Heart right ventricle (tissue), 16 donors: ENCODE measurements at regions not wholly inside any gene's neighbourhood (a gene's known extent, or its start where the extent isn't known, plus 50 kb on each side); places are given as distances from the start of the nearest gene placed in this dataset.

Experiments
- ATAC-seq, 8 donors: fragments of 200-7000 bp; cut with Tn5 transposase; one replicate each; pipeline ENCODE4 v1.9.1; 2020; ENCODE audit warnings: mild to moderate bottlenecking in 8 of 8, moderate library complexity in 8 of 8, moderate number of reproducible peaks in 1 of 8
- DNase-seq, 2 donors: peaks; one replicate each; pipeline ENCODE4 v3.0.0-alpha.2; 2020
- H3K27ac ChIP-seq, 10 donors: fragments of 200-600 bp; sonication (generic) in 2 of 10; one replicate each; pipeline versions ENCODE4 v1.5.0 to v1.8.0; 2020 to 2022; ENCODE audit warnings: mild to moderate bottlenecking in 3 of 10
- H3K27me3 ChIP-seq, 7 donors: fragments of 200-600 bp; one replicate each; pipeline ENCODE4 v1.8.0; 2021 to 2022; ENCODE audit warnings: mild to moderate bottlenecking in 2 of 7
- H3K36me3 ChIP-seq, 9 donors: fragments of 200-600 bp; sonication (generic) in 1 of 9; one replicate each; pipeline versions ENCODE4 v1.5.0 to v1.8.0; 2020 to 2022; ENCODE audit warnings: mild to moderate bottlenecking in 2 of 9
- H3K4me1 ChIP-seq, 9 donors: fragments of 200-600 bp; sonication (generic) in 1 of 9; one replicate each; pipeline versions ENCODE4 v1.5.0 to v1.8.0; 2020 to 2022; ENCODE audit warnings: mild to moderate bottlenecking in 4 of 9
- H3K4me3 ChIP-seq, 10 donors: fragments of 200-600 bp; sonication (generic) in 2 of 10; one replicate each; pipeline versions ENCODE4 v1.5.0 to v1.8.0; 2020 to 2022; ENCODE audit warnings: mild to moderate bottlenecking in 7 of 10, moderate library complexity in 2 of 10
- H3K9me3 ChIP-seq, 11 donors: fragments of 200-600 bp in 10 of 11; sonication (generic) in 2 of 11; one replicate each; pipeline versions ENCODE4 v1.5.0 to v1.8.0; 2013 to 2022; ENCODE audit warnings: mild to moderate bottlenecking in 2 of 11, control low read depth in 1 of 11, moderate library complexity in 1 of 11
- WGBS, 2 donors: extraction: QIAGEN DNeasy Blood & Tissue Kit; methylation state at CpG; one replicate each; pipeline ENCODE4 v1.1.7; 2013; ENCODE audit warnings: inconsistent platforms in 1 of 2; 5-methylcytosine and 5-hydroxymethylcytosine counted together
- intact Hi-C, 10 donors: fragments of 100-400 bp; cut with DNase I; formaldehyde crosslinking; loops; one replicate each; pipeline versions ENCODE4 v1.11.1 to v1.14.2; 2022
- TF ChIP-seq, protein P1 (sequence below), 9 donors: fragments of 200-600 bp; sonication (generic) in 2 of 9; IDR thresholded peaks; one replicate each; pipeline versions ENCODE4 v1.5.0 to v1.8.0; 2021 to 2022; ENCODE audit warnings: antibody characterized with exemption in 9 of 9, mild to moderate bottlenecking in 5 of 9, moderate library complexity in 1 of 9
- donor health status: Arrhythmogenic right ventricular cardiomyopathy.
- donor health status: ischemic (EF 13 %, LVEDD 7.1; RV severe dilation, severe dysfunction).
- donor health status: healthy with polysubstance abuse.
- donor health status: DM: no; HTN: yes; CAD: no.
- donor health status: DM: no; HTN: no; CAD: no.
- donor health status: ischemic (EF 25% LVEDD 6.9; RV normal size, moderate dysfunction).
- donor health status: ischemic (EF 25% LVEDD 5.7; RV mildly dilated, moderate dysfunction).
- donor health status: healthy.
- donor health status: DM: yes; HTN: yes; CAD: no.
- donor health status: Ischemic cardiomyopathy.
- donor health status: ischemic (EF 35%, LVEDD 5.7; RV mildly dilated, moderate dysfunction).
- donor health status: nonischemic (EF 11% LVEDD 7.7; RV severe dilation, severe dysfunction).
- donor health status: DM: yes; HTN: yes; CAD: no.
- donor health status: PGD.
- donor health status: ischemic (EF 29% LVEDD 5.4; RV normal size, mild dysfunction).
- donor health status: nonischemic (EF 23%, LVEDD 6.1; RV moderate dilation, normal function).

DNA sequence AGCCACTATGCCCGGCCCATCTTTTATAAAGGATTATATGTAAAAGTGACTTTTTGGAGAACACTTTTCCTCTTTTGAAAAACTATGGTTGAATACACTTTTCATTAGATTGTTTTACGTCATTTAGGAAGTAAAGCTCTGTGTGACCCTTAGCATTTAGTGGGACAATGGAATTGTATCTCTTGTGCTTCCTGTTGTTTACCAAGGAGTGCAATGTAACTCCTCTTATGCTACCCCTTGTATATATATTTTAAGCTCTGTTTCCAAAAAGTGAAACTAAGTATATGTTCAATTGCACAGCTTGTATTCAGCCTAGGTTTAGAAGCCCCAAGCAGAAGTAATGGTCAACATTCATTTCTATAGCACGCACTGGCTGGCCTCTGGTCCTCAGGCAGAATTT is 183.1 kb upstream of the CITED2 start:
- H3K4me1 ChIP-seq: no peaks in the 10 kb centered on the region
- intact Hi-C loops: no loop called here
- TF ChIP-seq, protein P1, sequence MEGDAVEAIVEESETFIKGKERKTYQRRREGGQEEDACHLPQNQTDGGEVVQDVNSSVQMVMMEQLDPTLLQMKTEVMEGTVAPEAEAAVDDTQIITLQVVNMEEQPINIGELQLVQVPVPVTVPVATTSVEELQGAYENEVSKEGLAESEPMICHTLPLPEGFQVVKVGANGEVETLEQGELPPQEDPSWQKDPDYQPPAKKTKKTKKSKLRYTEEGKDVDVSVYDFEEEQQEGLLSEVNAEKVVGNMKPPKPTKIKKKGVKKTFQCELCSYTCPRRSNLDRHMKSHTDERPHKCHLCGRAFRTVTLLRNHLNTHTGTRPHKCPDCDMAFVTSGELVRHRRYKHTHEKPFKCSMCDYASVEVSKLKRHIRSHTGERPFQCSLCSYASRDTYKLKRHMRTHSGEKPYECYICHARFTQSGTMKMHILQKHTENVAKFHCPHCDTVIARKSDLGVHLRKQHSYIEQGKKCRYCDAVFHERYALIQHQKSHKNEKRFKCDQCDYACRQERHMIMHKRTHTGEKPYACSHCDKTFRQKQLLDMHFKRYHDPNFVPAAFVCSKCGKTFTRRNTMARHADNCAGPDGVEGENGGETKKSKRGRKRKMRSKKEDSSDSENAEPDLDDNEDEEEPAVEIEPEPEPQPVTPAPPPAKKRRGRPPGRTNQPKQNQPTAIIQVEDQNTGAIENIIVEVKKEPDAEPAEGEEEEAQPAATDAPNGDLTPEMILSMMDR (IDR thresholded peaks at IDR 0.05): no peak
- no peaks in the 10 kb centered on the region for H3K27me3 ChIP-seq
- H3K36me3 ChIP-seq: no peaks in the 10 kb centered on the region
- no peak overlapping the region for H3K4me3 ChIP-seq
- ATAC-seq (no peak), DNase-seq (no peak)
- H3K27ac ChIP-seq: no peak overlapping the region
- peaks cover 0 to 10% (median 0%) of the 10 kb centered on the region in 11 donors for H3K9me3 ChIP-seq
- 81 to 93% methylated on average over 3 of the region's 3 CpGs for WGBS, 2 donors

DNA sequence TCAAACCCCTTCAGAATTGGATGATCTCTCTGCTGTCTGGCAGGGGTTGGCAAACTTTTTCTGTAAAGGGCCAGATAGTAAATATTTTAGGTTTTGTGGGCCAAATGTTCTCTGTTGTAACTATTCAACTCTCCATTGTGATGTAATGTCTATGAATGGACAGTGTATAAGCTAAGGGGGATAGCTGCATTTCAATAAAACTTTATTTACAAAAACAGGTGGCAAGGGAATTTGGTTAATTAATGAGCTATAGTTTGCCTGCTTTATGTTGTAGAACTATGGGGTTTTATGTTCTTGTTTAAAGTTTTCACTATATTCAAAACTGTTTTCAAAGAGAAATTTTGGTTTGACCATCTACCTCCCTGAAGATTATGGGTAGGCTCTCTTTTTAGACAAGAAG is 182.1 kb upstream of the CITED2 start:
- Histone ChIP-seq H3K27me3 (no peaks in the 10 kb centered on the region), H3K4me3 (no peak overlapping the region), H3K4me1 (no peaks in the 10 kb centered on the region), H3K36me3 (no peaks in the 10 kb centered on the region), H3K9me3 (peaks cover 0 to 10% (median 0%) of the 10 kb centered on the region in 11 donors), H3K27ac (no peak overlapping the region)
- TF ChIP-seq, protein P1 (IDR thresholded peaks at IDR 0.05): no peak
- intact Hi-C loops: no loop called here
- DNase-seq (no peak), ATAC-seq (no peak)

DNA sequence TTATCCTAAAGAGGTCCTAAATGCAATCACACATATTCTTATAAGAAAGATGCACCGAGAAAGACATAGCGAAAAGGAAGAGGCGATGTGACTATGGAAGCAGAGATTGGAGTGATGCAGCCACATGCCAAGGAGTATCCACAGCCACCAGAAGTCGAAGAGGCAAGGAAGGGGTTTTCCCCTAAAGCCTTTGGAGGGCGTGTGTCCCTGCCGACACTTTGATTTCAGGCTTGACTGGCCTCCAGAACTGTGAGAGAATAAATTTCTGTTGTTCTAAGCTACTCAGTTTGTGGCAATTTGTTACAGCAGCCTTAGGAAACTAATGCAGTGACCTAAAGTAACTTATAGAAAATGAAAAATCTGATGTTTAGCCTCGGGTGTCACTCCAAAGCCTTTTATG is 179.5 kb upstream of the CITED2 start:
- no peaks in the 10 kb centered on the region for H3K4me1 ChIP-seq
- H3K27me3 ChIP-seq: no peaks in the 10 kb centered on the region
- H3K9me3 ChIP-seq: no peaks in the 10 kb centered on the region
- DNase-seq (no peak), ATAC-seq (no peak)
- H3K27ac ChIP-seq: no peak overlapping the region
- intact Hi-C loops: no loop called here
- 79 to 81% methylated on average over 7 of the region's 7 CpGs for WGBS, 2 donors
- TF ChIP-seq, protein P1 (IDR thresholded peaks at IDR 0.05): no peak
- no peak overlapping the region for H3K4me3 ChIP-seq
- no peaks in the 10 kb centered on the region for H3K36me3 ChIP-seq

DNA sequence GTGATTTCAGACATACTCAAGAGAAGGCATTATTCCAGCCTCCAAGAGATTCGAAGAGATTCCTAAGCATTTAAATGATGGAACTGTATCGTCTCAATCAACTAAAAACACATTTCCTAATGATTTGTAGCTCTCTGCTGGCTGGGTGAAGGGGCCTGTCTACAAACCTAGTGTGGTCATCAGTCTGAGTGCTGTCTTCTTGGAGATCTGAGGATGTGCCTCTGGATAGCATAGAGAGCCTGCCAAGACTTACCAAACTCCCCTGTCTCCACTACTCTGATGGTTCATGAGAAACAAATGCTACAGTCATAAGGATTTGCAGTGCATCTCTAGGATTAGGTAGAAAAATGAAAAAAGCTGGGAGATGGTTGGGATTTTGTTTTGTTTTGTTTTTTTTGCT is 176.9 kb upstream of the CITED2 start:
- Histone ChIP-seq H3K4me1 (peaks cover 0 to 14% (median 0%) of the 10 kb centered on the region in 9 donors), H3K27ac (no peak overlapping the region), H3K4me3 (no peak overlapping the region), H3K27me3 (no peaks in the 10 kb centered on the region), H3K9me3 (no peaks in the 10 kb centered on the region), H3K36me3 (no peaks in the 10 kb centered on the region)
- TF ChIP-seq, protein P1 (IDR thresholded peaks at IDR 0.05): no peak
- ATAC-seq (no peak), DNase-seq (no peak)
- intact Hi-C loops: no loop called here
- WGBS, 2 donors: 86 to 98% methylated on average over 2 of the region's 2 CpGs

DNA sequence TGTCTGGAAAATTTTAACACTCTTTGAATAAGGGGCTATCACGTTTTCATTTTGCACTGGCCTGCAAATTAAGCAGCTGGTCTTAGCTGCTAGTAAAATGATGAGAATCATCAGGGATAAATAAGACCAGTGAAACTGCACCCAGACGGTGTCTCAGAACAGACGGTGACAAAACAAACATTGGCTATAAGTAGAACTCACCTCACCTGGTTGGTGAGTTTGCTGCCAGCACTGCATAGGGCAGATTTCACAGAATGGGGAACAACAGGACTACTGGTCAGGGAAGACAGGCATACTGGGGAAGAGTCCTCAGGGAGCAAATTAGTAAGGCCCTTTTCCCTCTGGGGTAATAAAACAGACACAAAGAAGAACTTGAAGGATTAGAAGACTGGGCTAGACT is 175.9 kb upstream of the CITED2 start:
- no peaks in the 10 kb centered on the region for H3K36me3 ChIP-seq
- DNase-seq (no peak), ATAC-seq (no peak)
- TF ChIP-seq, protein P1 (IDR thresholded peaks at IDR 0.05): no peak
- H3K27me3 ChIP-seq: no peaks in the 10 kb centered on the region
- 90 to 92% methylated on average over 3 of the region's 3 CpGs for WGBS, 2 donors
- H3K9me3 ChIP-seq: no peaks in the 10 kb centered on the region
- peaks cover 0 to 22% (median 0%) of the 10 kb centered on the region in 9 donors for H3K4me1 ChIP-seq
- H3K4me3 ChIP-seq: no peak overlapping the region
- intact Hi-C loops: no loop called here
- H3K27ac ChIP-seq: no peak overlapping the region
